SIG-M5 treated with dmso at 0.1 percent for 504 hours (cell line): ENCODE measurements at regions not wholly inside any gene's neighbourhood (a gene's known extent, or its start where the extent isn't known, plus 50 kb on each side); places are given as distances from the start of the nearest gene placed in this dataset.

Experiments
- DNase-seq: peaks from one replicate; lab custom pipeline; 2025; ENCODE audit not compliant: unreplicated experiment; lab: John Stamatoyannopoulos, UW

DNA sequence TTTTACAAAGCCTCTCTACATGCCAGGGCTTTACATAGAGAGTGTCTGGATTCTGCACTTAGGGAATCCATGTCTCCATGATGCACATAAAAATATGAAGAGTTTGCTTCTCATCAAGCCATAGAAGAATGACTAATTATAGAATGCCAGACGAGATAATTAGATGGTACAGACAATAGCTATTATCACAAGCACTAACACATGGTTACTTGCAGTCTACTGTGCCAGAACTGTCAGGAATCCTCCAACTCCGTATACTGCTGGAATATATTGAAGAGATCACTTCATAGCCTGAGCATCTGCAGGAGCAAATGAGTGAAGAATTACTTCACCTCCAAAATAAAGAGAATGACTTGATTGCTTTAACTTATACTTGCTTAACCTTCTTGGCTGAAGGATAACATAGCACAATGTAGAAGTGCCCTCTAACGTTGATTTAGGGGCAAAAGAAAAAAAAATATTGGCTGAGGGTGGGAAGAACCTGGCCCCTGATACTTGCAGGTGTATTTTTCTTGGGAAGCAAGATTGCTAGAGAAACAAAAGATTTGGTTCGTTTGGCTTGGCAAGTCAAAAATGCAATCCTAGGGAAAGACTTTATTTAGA, 272.8 kb upstream of the FAR2 start:
- no peak for DNase-seq

DNA sequence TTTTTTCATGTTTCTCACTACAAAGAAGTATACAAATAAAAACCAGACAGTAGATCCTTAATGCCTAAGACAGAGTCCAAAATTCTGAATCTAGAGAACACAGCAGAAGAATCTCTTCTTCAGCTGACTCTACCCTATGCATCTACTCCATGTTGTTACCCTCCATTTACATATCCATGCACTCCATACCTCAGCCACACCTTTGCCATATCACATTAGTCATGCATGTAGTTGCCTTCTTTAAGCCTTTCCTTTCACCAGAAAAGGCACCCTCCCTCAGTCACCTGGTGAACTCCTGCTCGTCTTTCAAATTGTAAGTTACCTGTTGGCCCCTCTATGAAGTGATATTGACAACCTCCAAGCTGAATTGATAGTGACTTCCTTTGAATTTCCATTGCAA, 271.2 kb upstream of the FAR2 start:
- no peak for DNase-seq

- DNase-seq = no peak
Measured at GRCh38 chr12:28878629-28879028, 270.4 kb upstream of the FAR2 start.

DNA sequence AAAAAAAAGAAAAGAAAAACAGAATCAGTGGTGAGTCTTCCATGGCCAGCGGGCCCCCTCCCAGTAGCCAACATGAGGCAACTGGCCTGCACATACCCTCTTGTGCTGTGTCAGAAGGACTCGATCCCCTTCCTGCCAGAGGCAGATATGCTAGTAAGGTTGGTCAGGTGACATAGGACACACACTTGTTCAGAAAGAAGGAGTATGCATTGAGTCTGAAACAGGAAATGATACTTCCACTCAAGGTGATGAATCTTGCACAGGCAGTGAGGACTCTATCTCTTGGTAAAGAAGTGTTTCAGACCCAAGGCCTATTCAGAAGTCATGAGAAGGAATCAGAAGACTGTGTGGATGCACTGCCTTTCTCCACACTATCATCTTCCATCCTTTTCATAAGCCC, 269.7 kb upstream of the FAR2 start:
- no peak for DNase-seq

- DNase-seq = no peak
Measured at GRCh38 chr12:28882444-28882843, 266.6 kb upstream of the FAR2 start.

DNA sequence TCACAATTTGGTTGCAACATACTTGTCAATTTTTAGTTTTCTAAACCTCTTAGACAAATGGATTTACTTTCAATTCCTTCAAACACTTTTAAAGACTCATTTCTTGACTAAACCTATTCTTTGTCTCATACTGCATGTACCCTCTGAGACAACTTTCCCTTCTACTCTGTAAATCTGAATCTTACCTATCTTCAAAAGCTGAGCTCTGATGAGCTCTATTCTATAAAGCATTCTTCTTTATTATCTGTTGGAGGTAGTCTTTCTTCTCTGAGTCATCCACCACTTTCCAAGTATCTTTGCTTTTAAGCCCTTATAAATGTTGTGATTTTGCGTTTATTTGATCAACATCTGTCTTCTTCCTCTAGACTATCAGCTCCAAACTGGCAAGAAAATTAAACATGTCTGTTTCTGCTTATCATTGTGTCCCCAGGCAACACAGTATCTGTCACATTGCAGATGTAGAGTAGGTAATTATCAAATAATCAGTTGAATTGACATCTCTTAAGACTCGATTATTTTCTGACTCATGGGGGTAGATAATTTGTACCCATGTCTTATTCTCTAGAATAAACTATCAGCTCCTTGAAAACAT, 265.6 kb upstream of the FAR2 start:
- DNase-seq = no peak

DNA sequence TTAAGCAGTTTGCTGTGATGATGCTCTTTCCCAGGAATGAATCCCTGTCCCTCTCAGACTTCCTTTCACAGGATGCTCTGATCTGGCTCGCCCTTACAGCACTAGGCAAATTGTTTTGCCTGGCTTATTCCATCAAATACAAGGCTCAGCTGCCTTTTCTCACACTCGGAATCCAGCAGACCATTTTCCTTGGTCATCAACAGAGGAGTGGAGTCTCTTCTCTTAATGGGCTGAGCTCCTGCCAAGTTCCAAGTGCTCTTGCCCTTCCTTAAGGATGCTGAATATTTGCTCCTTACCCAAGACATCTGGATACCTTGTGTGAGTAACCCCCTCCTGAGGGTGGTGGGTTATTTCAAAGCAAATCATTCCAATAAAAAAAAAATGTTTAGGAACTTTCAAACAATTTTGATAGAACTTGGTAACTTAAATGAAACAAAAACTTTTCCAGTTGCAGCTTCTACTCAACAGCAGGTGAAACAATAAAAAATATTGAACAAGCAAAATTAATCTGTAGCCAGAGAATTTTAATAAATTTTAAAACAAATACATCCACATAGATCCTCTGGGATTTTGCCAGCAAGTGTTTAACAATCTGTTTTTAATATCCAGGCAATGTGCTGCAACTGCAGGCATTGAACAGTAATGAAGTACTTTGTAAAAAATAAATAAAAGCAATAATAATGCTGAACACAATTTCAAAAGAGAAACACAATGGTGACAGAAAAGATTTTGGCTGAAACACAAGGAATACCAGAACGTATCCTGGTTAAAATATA, 264.0 kb upstream of the FAR2 start:
- DNase-seq = no peak

DNA sequence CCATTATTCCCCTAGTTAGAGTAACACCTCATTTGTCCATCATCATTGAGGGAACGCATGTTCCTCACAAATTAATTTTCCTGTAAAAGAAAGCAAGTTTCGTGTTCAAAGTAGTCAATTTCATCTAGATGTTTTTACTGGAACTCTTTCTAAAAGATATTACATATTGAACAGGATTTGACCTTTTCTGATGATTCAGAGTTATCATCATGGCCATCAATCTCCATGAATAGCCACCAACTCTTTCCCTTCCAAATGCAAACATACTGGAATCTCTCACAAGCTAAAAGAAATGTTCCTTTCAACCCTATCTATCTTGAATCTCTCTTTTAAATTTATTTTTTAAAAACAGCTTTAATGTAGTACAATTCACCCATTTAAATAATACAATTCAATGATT, 263.1 kb upstream of the FAR2 start:
- no peak for DNase-seq

- no peak for DNase-seq
Measured at GRCh38 chr12:28887461-28887990, 261.6 kb upstream of the FAR2 start.

DNA sequence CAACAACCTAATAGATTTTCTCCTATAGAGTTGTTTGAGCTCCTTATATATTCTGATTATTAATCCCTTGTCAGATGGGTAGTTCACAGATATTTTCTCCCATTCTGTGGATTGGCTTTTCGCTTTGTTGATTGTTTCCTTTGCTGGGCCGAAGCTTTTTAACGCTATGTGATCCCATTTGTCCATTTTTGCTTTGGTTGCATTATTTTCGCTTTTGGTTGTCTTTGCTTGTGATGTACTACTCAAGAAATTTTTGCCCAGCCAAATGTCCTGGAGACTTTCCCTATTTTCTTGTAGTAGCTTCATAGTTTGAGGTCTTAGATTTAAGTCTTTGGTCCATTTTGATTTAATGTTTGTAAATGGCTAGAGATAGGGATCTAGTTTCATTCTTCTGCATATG, 258.4 kb upstream of the FAR2 start:
- DNase-seq = no peak

GRCh38 chr12:28891126-28891525, 258.0 kb upstream of the FAR2 start:
- DNase-seq = no peak

- no peak for DNase-seq
Measured at GRCh38 chr12:28893365-28893764, 255.7 kb upstream of the FAR2 start.

DNA sequence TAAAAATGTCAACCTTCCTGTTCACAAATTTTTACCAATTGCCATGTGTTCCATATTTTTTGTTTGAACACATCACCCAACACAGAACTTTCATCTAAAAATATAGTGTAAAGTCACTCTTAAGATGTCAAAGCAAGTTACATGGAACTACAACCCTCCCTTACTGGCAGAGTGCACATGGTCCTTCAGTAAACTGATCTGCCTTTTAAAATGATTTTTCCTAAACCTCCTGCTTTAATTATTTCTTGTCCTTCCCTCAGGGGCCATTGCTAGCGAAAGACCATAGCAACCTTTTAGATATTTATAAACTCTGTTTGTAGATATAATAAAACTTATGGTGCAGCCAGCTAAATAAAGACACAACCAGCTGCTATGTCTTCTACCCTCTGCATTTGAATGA, 255.2 kb upstream of the FAR2 start:
- DNase-seq = no peak

DNA sequence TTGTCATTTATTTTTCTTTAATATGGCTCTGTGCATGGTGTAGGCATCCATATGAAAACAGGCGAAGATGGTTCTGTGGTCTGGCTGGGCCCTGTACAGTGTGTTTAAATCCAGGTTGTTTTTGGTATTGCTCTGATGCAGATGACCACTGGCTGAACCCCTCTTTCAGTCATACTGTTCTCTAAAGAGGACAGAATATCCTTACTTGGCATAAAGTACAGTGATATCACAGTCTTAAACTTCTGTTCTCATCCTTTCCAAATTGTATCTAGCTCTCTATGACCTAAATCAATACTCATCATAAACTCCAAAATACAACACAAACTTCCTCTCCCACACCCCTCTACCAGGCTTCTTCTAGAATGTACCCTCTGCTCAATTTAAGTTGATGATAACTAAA, 252.7 kb upstream of the FAR2 start:
- no peak for DNase-seq

DNA sequence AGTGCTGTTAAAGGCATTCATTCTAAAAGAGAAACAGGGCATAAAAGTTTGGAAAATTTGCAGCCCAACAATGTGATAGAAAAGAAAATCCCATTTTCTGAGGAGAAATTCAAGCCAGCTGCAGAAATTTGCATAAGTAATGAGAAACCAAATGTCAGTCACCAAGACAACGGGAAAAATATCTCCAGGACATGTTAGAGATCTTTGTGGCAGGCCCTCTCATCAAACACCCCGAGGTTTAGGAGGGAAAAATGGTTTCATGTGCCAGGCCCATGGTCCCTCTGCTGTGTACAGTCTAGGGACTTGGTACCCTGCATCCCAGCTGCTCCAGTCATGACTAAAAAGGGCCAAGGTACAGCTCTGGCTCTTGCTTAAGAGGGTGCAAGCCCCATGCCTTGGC, 251.0 kb upstream of the FAR2 start:
- DNase-seq = no peak

DNA sequence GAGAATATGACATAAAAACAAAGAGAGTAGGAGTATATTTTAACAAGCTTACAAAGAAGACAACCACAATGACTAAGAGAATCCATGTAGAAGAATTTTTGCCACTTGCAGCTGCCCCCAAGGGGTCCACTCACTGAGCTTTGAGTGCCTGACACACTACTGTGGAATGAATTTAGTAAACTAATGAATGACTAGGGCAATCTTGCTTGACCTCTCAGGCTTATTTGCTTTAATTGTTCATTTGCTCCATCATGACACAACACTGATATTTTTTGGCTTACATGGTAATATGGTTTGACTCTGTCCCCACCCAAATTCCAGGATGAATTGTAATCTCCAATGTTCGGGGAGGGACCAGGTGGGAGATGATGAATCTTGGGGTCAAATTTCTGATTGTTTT, 249.1 kb upstream of the FAR2 start:
- no peak for DNase-seq

DNA sequence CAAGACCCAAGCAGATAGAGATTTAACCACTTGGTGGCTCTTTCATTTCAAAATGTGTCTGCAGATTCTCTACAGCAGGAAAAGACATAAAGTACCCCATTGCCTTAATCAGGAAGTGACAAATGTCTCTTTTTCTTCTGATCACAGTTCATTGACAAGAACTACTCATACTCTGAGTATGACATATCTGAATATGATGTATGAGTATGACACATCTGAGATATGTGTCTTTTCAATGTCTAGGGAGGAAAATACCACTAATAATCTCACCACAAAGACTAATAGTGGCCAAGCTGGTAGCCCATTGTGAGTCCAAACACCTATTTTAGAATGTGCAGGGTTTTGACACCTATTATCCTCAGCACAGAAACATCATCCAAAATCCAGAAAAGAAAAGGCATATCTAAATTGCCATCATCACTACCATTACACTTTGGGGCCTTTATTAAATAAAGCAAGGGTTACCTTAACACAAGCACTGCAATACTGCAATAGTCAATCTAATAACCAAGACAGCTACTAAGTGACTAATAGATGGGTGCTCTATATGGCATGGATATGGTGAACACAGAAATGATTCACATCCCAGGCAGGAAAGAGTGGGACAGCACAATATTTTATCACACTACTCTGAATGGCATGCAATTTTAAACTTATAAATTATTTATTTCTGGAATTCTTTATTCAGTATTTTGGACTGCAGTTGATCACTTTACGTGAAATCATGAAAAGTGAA, 243.7 kb upstream of the FAR2 start:
- no peak for DNase-seq

DNA sequence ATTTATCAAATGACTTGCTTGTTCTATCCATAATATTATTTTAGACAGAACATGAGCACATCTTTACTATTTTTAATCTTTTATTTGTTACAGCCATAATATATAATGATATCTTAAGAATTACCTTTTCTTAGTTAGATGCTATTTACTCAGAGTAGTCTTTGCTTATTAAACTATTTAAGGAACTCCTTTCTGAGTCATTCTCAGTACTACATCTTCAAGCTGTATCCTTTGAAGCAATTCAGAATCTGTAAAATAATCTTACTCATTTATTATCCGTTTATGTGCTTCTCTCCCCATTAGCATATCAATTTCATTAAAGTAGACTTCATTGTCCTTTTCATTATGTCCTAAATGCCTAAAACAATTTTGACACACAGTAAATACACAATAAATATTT, 240.4 kb upstream of the FAR2 start:
- no peak for DNase-seq

GRCh38 chr12:28909291-28909690, 239.8 kb upstream of the FAR2 start:
- DNase-seq = no peak

GRCh38 chr12:28925719-28926376, 223.2 kb upstream of the FAR2 start:
- DNase-seq = no peak

- DNase-seq = no peak
Measured at GRCh38 chr12:28930704-28931103, 218.4 kb upstream of the FAR2 start.
